ENCODE measurements at regions not wholly inside any gene's neighbourhood (a gene's known extent, or its start where the extent isn't known, plus 50 kb on each side); places are given as distances from the start of the nearest gene placed in this dataset.

- TF ChIP-seq CTCF (IDR thresholded peaks at IDR 0.05; ENCODE audit: unreplicated experiment) = no peak
- no peaks in the 10 kb centered on the region for H3K4me1 Mint-ChIP-seq (ENCODE audit: low read depth, unreplicated experiment)
- no peaks in the 10 kb centered on the region for H3K9me3 Mint-ChIP-seq (ENCODE audit: low read depth, unreplicated experiment)
- DNase-seq = no peak
- H3K27ac Mint-ChIP-seq (ENCODE audit: unreplicated experiment) = no peak overlapping the region
- no TSS peak for BruUV-seq (replicated peaks)
- intact Hi-C loops (cut with micrococcal nuclease; ENCODE audit: unreplicated experiment) = no loop called here
- no peak overlapping the region for H3K4me3 Mint-ChIP-seq (ENCODE audit: low read depth, unreplicated experiment)
- CTCF ChIA-PET = interaction anchor here (0.7 kb wide), 1 partner anchor 275 kb away, joined by 3 read pairs; no protein-coding TSS in a partner anchor
- no peaks in the 10 kb centered on the region for H3K36me3 Mint-ChIP-seq (ENCODE audit: insufficient read depth, unreplicated experiment)
- peaks cover 12% of the 10 kb centered on the region for H3K27me3 Mint-ChIP-seq (ENCODE audit: unreplicated experiment)
These were observed 269.5 kb upstream of the ARID1B start for GRCh38 chr6:156507656-156508055.

- Mint-ChIP-seq H3K4me3 (ENCODE audit: low read depth, unreplicated experiment) (no peak overlapping the region), H3K4me1 (ENCODE audit: low read depth, unreplicated experiment) (no peaks in the 10 kb centered on the region), H3K27me3 (ENCODE audit: unreplicated experiment) (peaks cover 12% of the 10 kb centered on the region), H3K27ac (ENCODE audit: unreplicated experiment) (no peak overlapping the region), H3K36me3 (ENCODE audit: insufficient read depth, unreplicated experiment) (no peaks in the 10 kb centered on the region), H3K9me3 (ENCODE audit: low read depth, unreplicated experiment) (no peaks in the 10 kb centered on the region)
- no peak for DNase-seq
- intact Hi-C loops (cut with micrococcal nuclease; ENCODE audit: unreplicated experiment) = no loop called here
- CTCF ChIA-PET = interaction anchor here (0.7 kb wide), 1 partner anchor 275 kb away, joined by 3 read pairs; no protein-coding TSS in a partner anchor
- TF ChIP-seq CTCF (IDR thresholded peaks at IDR 0.05; ENCODE audit: unreplicated experiment) = no peak
- no TSS peak for BruUV-seq (replicated peaks)
These were observed 270.1 kb upstream of the ARID1B start for GRCh38 chr6:156507106-156507505.

DNA sequence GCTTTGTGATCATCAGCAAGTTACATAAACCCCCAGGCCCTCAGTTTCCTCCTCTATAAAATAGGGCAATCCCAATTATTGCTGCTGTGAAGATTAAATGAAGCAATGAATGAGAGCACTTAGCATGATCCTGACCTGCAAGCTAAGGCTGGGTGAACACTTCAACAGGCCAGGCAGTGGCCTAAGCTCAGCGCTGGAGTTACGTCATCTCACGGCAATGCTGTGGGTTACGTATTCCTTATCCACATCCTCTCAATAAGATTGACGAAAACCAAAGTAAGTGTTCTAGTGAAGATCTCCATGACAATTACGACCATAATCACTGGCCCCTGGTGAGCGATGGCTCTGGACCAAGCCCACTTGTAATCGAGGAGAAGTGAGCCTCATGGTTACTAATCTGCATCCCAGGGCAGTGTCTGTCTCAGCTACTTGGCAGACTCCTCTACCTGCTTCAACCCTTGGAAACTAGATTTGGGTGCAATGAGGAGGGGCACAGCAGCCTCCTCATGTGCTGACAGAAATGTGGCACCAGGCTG lies 274.1 kb upstream of the ARID1B start:
- no peak overlapping the region for H3K27ac Mint-ChIP-seq (ENCODE audit: unreplicated experiment)
- no TSS peak for BruUV-seq (replicated peaks)
- no peak for DNase-seq

DNA sequence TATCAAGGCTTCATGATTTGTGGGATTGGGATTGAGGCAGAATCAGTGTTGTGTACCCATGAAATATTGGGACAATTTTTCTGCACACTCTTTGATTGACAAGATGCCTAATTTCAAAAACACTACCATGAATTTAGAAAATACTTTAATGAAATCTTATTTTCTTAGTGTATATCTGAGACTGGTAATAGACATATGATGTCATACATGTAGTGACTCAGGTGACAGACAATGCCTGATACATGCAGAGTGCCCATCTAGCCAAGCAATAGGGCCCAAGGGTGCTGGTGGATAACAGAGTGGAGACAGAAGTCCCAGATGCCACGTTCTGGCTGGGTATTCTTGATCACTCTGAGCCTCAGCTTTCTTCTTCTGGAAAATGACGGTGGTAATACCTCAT lies 279.6 kb upstream of the ARID1B start:
- H3K27ac Mint-ChIP-seq (ENCODE audit: unreplicated experiment) = no peak overlapping the region
- BruUV-seq (replicated peaks) = no TSS peak
- TF ChIP-seq CTCF (IDR thresholded peaks at IDR 0.05; ENCODE audit: unreplicated experiment) = no peak
- H3K36me3 Mint-ChIP-seq (ENCODE audit: insufficient read depth, unreplicated experiment) = no peaks in the 10 kb centered on the region
- no peak overlapping the region for H3K4me3 Mint-ChIP-seq (ENCODE audit: low read depth, unreplicated experiment)
- H3K27me3 Mint-ChIP-seq (ENCODE audit: unreplicated experiment) = no peaks in the 10 kb centered on the region
- peaks cover 3% of the 10 kb centered on the region for H3K9me3 Mint-ChIP-seq (ENCODE audit: low read depth, unreplicated experiment)
- DNase-seq = no peak
- intact Hi-C loops (cut with micrococcal nuclease; ENCODE audit: unreplicated experiment) = no loop called here
- CTCF ChIA-PET = no interaction called here
- H3K4me1 Mint-ChIP-seq (ENCODE audit: low read depth, unreplicated experiment) = no peaks in the 10 kb centered on the region

More for the DNA sequence above, 274.1 kb upstream of the ARID1B start:
- H3K4me1 Mint-ChIP-seq (ENCODE audit: low read depth, unreplicated experiment) = no peaks in the 10 kb centered on the region
- H3K4me3 Mint-ChIP-seq (ENCODE audit: low read depth, unreplicated experiment) = no peak overlapping the region
- CTCF ChIA-PET = no interaction called here
- intact Hi-C loops (cut with micrococcal nuclease; ENCODE audit: unreplicated experiment) = no loop called here
- H3K36me3 Mint-ChIP-seq (ENCODE audit: insufficient read depth, unreplicated experiment) = no peaks in the 10 kb centered on the region
- H3K27me3 Mint-ChIP-seq (ENCODE audit: unreplicated experiment) = peaks cover 6% of the 10 kb centered on the region
- TF ChIP-seq CTCF (IDR thresholded peaks at IDR 0.05; ENCODE audit: unreplicated experiment) = no peak
- H3K9me3 Mint-ChIP-seq (ENCODE audit: low read depth, unreplicated experiment) = peaks cover 3% of the 10 kb centered on the region
